NCI-H446 (cell line): ENCODE measurements at regions not wholly inside any gene's neighbourhood (a gene's known extent, or its start where the extent isn't known, plus 50 kb on each side); places are given as distances from the start of the nearest gene placed in this dataset.

Experiments used
- DNase-seq, 2 experiments: peaks; one replicate each; lab custom pipeline; 2025; lab: John Stamatoyannopoulos, UW

- DNase-seq, result no peak
Observed at GRCh38 chr1:114314098-114314497, 160.4 kb upstream of the SYT6 start.

DNA sequence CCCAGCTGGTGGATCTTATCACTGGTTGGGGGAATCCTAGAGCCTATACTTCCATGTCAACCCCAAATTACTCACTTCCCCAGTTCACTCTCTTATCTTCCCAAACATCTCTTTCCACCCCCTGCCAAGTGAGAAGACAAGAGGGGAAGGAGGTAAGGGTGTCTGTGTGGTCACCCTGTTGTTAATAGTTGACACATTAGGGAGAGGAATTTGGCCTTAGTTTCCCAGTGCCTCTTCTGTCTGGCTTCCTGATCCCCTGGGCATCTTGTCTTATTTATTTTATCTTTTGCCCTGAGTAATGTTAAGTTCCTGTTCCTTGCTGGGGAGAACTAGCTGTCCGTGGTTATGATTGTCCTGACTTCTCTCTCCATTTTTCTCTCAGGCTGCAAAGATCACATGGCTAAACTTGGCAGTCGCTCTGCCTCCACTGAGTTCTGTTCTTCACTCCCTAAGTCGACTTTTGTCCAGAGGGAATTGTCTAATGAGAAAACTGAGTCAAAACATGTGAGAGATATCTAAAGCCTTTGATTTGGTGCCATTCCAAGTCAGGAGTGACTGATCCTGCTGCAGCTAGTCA is 157.1 kb upstream of the SYT6 start:
- peak in 1 of 2 experiments; percentile 9 for DNase-seq

GRCh38 chr1:114302821-114303220 is 149.2 kb upstream of the SYT6 start:
- no peak for DNase-seq

- no peak for DNase-seq
Observed at GRCh38 chr1:114299331-114299975, 145.8 kb upstream of the SYT6 start.

GRCh38 chr1:114298008-114298407 is 144.3 kb upstream of the SYT6 start:
- DNase-seq, result no peak

GRCh38 chr1:114296413-114296812 is 142.7 kb upstream of the SYT6 start:
- no peak for DNase-seq

- no peak for DNase-seq
Observed at GRCh38 chr1:114295321-114295720, 141.7 kb upstream of the SYT6 start.

- DNase-seq, result no peak
Observed at GRCh38 chr1:114292835-114293234, 139.2 kb upstream of the SYT6 start.

DNA sequence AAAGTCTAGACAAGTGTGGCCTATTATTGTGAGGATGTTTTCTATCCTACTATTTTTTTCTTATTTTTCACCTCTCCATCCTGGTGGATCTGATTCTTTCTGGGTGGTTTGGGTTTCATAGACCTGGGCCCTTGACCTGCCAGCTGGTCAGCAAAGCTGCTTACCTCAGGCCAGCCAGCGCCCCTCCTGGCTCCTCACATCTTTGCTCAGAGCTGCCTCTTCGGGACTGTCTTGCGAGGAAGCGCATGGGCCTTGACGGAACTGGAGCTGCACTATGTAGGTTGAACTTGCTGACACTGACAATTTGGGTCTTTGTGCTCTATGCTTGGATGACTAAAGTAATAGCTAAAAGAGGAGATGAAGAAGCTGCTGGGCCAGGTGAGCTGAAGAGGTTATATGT is 138.5 kb upstream of the SYT6 start:
- DNase-seq, result no peak

- no peak for DNase-seq
Observed at GRCh38 chr1:114290776-114291175, 137.1 kb upstream of the SYT6 start.

GRCh38 chr1:114290341-114290740 is 136.7 kb upstream of the SYT6 start:
- DNase-seq, result no peak

- DNase-seq, result no peak
Observed at GRCh38 chr1:114289824-114290223, 136.2 kb upstream of the SYT6 start.

GRCh38 chr1:114289306-114289705 is 135.6 kb upstream of the SYT6 start:
- no peak for DNase-seq

GRCh38 chr1:114286960-114287359 is 133.3 kb upstream of the SYT6 start:
- DNase-seq, result no peak

- DNase-seq, result no peak
Observed at GRCh38 chr1:114286179-114286578, 132.5 kb upstream of the SYT6 start.

DNA sequence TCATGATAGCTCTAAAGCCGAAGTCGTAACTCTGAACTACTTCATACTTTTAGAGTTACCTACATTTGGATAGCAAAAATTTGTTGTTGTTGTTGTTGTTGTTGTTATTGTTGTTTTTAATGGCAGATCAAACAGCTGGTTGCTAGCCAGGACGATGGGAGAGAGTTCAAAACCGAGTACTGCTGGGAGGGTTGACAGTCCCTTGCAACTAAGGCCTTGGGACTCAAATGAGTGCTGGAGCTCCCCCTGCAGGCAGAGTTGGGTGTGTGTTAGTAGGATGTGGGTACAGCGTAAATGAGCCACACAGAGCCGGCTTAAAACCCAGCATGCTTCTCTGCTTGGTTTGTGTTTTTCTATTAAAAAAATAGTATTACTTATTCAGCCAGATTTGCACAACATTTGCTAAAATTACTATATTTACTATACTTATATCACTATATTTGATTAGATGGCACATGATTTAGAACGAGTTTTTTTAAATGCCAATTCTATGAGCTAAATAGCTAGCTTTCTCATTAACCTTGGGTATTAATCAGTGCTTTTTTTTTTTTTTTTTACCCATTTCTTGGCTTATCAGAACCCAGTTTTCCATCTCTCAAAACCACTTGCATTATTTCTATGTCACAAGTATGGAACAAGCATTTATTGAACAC is 129.2 kb upstream of the SYT6 start:
- peak; percentile 85 to 94 for DNase-seq

DNA sequence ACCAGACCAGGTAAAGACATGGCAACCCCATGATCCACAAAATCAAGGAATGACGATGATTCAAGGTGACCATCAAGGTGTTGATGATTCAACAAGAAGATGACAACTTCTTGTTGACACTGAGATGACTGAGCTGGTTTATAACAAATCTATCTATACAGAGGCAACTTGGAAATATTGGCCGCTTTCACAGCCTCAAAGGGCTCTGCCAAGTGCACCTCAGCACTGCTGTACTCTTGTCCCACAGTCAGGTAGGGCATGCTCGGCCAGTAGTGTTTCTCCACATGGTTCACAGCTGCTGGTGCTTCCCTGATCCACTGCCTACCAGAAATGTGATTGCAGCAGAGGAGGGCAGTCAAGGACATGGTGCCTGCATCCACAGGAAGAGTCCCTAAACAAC is 125.2 kb upstream of the SYT6 start:
- DNase-seq, result no peak

- no peak for DNase-seq
Observed at GRCh38 chr1:114278430-114278829, 124.8 kb upstream of the SYT6 start.

- DNase-seq, result peak; percentile 23 to 88
Observed at GRCh38 chr1:114274621-114275317, 121.1 kb upstream of the SYT6 start.

GRCh38 chr1:114272593-114272992 is 118.9 kb upstream of the SYT6 start:
- peak; percentile 19 to 60 for DNase-seq

DNA sequence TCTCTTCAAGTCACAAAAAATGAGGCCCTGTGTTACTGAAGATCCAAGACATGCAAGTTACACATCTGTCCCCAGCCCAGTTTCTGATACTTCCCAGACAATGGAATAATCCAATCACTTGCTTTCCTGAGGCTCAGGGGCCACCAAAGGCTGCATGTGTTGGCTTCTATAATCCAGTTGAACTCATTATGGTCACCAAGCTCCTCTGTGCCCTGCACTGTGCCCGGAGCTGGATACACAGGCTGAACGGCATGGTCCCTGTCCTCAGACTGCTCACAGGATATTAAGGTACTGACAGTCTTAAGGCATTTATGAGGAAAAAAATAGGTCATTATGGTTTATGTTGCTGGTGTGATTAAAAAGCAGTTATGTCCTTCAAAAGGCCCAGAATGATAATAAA is 117.0 kb upstream of the SYT6 start:
- no peak for DNase-seq

- peak in 1 of 2 experiments; percentile 7 for DNase-seq
Observed at GRCh38 chr1:114270282-114270681, 116.6 kb upstream of the SYT6 start.

GRCh38 chr1:114269539-114269938 is 115.9 kb upstream of the SYT6 start:
- DNase-seq, result no peak
